Osteocyte (in vitro differentiated cells): ENCODE measurements at regions not wholly inside any gene's neighbourhood (a gene's known extent, or its start where the extent isn't known, plus 50 kb on each side); places are given as distances from the start of the nearest gene placed in this dataset.

ENCODE experiments used
- DNase-seq: peaks from one replicate; pipeline ENCODE4 v3.0.0; 2021; ENCODE audit warnings: mixed read lengths; ENCODE audit not compliant: unreplicated experiment; ENCODE audit errors: extremely low spot score
- H3K27ac Mint-ChIP-seq: one replicate; pipeline ENCODE4 v1.8.0; 2021; ENCODE audit warnings: mild to moderate bottlenecking, mixed read lengths; ENCODE audit not compliant: unreplicated experiment
- H3K27me3 Mint-ChIP-seq: one replicate; pipeline ENCODE4 v1.8.0; 2021; ENCODE audit warnings: mixed read lengths; ENCODE audit not compliant: unreplicated experiment
- H3K36me3 Mint-ChIP-seq: one replicate; pipeline ENCODE4 v1.8.0; 2021; ENCODE audit warnings: mixed read lengths; ENCODE audit not compliant: unreplicated experiment
- H3K4me1 Mint-ChIP-seq: one replicate; pipeline ENCODE4 v1.8.0; 2021; ENCODE audit warnings: mixed read lengths; ENCODE audit not compliant: unreplicated experiment
- H3K4me3 Mint-ChIP-seq: one replicate; pipeline ENCODE4 v1.8.0; 2021; ENCODE audit warnings: mild to moderate bottlenecking, moderate library complexity, mixed read lengths; ENCODE audit not compliant: unreplicated experiment
- H3K9me3 Mint-ChIP-seq: one replicate; pipeline ENCODE4 v1.8.0; 2021; ENCODE audit warnings: mixed read lengths; ENCODE audit not compliant: unreplicated experiment
- TF ChIP-seq, protein P1 (sequence below): fragments of 200-600 bp; sonication (generic); IDR thresholded peaks from 2 replicates; pipeline ENCODE4 v1.5.0; 2021; ENCODE audit warnings: antibody characterized with exemption, mild to moderate bottlenecking, moderate library complexity

GRCh38 chr3:176969066-176969465 is 228.2 kb downstream of the TBL1XR1 start:
- Mint-ChIP-seq H3K4me1 (no peaks in the 10 kb centered on the region), H3K36me3 (no peaks in the 10 kb centered on the region), H3K27ac (no peak overlapping the region), H3K27me3 (no peaks in the 10 kb centered on the region), H3K9me3 (no peaks in the 10 kb centered on the region), H3K4me3 (no peak overlapping the region)
- DNase-seq, result no peak
- TF ChIP-seq, protein P1, sequence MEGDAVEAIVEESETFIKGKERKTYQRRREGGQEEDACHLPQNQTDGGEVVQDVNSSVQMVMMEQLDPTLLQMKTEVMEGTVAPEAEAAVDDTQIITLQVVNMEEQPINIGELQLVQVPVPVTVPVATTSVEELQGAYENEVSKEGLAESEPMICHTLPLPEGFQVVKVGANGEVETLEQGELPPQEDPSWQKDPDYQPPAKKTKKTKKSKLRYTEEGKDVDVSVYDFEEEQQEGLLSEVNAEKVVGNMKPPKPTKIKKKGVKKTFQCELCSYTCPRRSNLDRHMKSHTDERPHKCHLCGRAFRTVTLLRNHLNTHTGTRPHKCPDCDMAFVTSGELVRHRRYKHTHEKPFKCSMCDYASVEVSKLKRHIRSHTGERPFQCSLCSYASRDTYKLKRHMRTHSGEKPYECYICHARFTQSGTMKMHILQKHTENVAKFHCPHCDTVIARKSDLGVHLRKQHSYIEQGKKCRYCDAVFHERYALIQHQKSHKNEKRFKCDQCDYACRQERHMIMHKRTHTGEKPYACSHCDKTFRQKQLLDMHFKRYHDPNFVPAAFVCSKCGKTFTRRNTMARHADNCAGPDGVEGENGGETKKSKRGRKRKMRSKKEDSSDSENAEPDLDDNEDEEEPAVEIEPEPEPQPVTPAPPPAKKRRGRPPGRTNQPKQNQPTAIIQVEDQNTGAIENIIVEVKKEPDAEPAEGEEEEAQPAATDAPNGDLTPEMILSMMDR, result no peak

- no peaks in the 10 kb centered on the region for H3K4me1 Mint-ChIP-seq
- no peak for DNase-seq
- no peak overlapping the region for H3K27ac Mint-ChIP-seq
- H3K4me3 Mint-ChIP-seq, result no peak overlapping the region
- TF ChIP-seq, protein P1, result no peak
- no peaks in the 10 kb centered on the region for H3K9me3 Mint-ChIP-seq
- no peaks in the 10 kb centered on the region for H3K36me3 Mint-ChIP-seq
- no peaks in the 10 kb centered on the region for H3K27me3 Mint-ChIP-seq
Measured at GRCh38 chr3:176968631-176969030, 228.7 kb downstream of the TBL1XR1 start.

- TF ChIP-seq, protein P1, result no peak
- DNase-seq, result no peak
- Mint-ChIP-seq H3K27ac (no peak overlapping the region), H3K9me3 (no peaks in the 10 kb centered on the region), H3K36me3 (no peaks in the 10 kb centered on the region), H3K4me3 (no peak overlapping the region), H3K4me1 (no peaks in the 10 kb centered on the region), H3K27me3 (no peaks in the 10 kb centered on the region)
Measured at GRCh38 chr3:176967522-176967921, 229.8 kb downstream of the TBL1XR1 start.

DNA sequence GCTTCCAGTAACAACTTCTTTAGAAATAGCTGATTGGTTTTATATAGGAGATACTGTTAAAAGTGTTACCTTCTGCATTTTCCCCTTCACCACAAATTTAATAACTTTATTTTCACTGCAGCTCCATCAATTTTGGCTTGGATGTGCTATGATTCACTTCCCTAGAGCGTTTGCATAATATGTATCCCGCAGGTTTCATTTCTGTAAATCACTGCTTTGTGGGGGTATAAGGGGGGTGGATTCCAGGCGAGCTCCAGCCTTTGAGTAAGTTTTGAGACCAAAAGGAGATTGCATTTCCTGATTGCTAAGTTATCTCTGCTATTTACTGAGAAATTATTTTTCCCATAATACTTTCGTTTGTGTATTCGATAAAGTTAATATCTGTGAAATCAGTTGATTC is 232.6 kb downstream of the TBL1XR1 start:
- H3K9me3 Mint-ChIP-seq, result peaks cover 10% of the 10 kb centered on the region

GRCh38 chr3:176961916-176962315 is 235.4 kb downstream of the TBL1XR1 start:
- Mint-ChIP-seq H3K27me3 (no peaks in the 10 kb centered on the region), H3K27ac (no peak overlapping the region), H3K4me1 (peaks cover 7% of the 10 kb centered on the region), H3K9me3 (peaks cover 10% of the 10 kb centered on the region), H3K36me3 (no peaks in the 10 kb centered on the region), H3K4me3 (no peak overlapping the region)
- TF ChIP-seq, protein P1, result no peak
- no peak for DNase-seq

More for the DNA sequence above, 232.6 kb downstream of the TBL1XR1 start:
- H3K4me1 Mint-ChIP-seq, result peaks cover 7% of the 10 kb centered on the region
- no peak overlapping the region for H3K4me3 Mint-ChIP-seq
- DNase-seq, result no peak
- TF ChIP-seq, protein P1, result no peak
- no peak overlapping the region for H3K27ac Mint-ChIP-seq
- no peaks in the 10 kb centered on the region for H3K27me3 Mint-ChIP-seq
- H3K36me3 Mint-ChIP-seq, result no peaks in the 10 kb centered on the region
